GF-D8 (cell line): ENCODE measurements at regions not wholly inside any gene's neighbourhood (a gene's known extent, or its start where the extent isn't known, plus 50 kb on each side); places are given as distances from the start of the nearest gene placed in this dataset.

Experiments used
- DNase-seq: peaks from one replicate; lab custom pipeline; 2025; lab: John Stamatoyannopoulos, UW

- DNase-seq, result no peak
These were observed 105.1 kb downstream of the TRMT11 start for GRCh38 chr6:126091466-126091865.

GRCh38 chr6:126093108-126093507 is 106.8 kb downstream of the TRMT11 start:
- no peak for DNase-seq

GRCh38 chr6:126094411-126094810 is 108.1 kb downstream of the TRMT11 start:
- DNase-seq, result peak; percentile 71

- no peak for DNase-seq
These were observed 114.0 kb downstream of the TRMT11 start for GRCh38 chr6:126100386-126100785.

- no peak for DNase-seq
These were observed 116.0 kb downstream of the TRMT11 start for GRCh38 chr6:126102358-126102757.

GRCh38 chr6:126103993-126104392 is 117.7 kb downstream of the TRMT11 start:
- DNase-seq, result no peak

GRCh38 chr6:126107475-126108166 is 121.3 kb downstream of the TRMT11 start:
- no peak for DNase-seq

- no peak for DNase-seq
These were observed 124.4 kb downstream of the TRMT11 start for GRCh38 chr6:126110512-126111270.

GRCh38 chr6:126111327-126111726 is 125.0 kb downstream of the TRMT11 start:
- no peak for DNase-seq

- no peak for DNase-seq
These were observed 125.9 kb downstream of the TRMT11 start for GRCh38 chr6:126112171-126112632.

GRCh38 chr6:126113261-126113660 is 126.9 kb downstream of the TRMT11 start:
- no peak for DNase-seq

GRCh38 chr6:126117251-126117650 is 130.9 kb downstream of the TRMT11 start:
- no peak for DNase-seq

- DNase-seq, result no peak
These were observed 131.9 kb downstream of the TRMT11 start for GRCh38 chr6:126118058-126118755.

- no peak for DNase-seq
These were observed 132.6 kb downstream of the TRMT11 start for GRCh38 chr6:126118936-126119335.

- no peak for DNase-seq
These were observed 136.9 kb downstream of the TRMT11 start for GRCh38 chr6:126123226-126123625.

GRCh38 chr6:126127659-126128058 is 141.3 kb downstream of the TRMT11 start:
- no peak for DNase-seq

GRCh38 chr6:126131246-126131645 is 144.9 kb downstream of the TRMT11 start:
- DNase-seq, result no peak

GRCh38 chr6:126133984-126134383 is 147.6 kb downstream of the TRMT11 start:
- no peak for DNase-seq

- no peak for DNase-seq
These were observed 148.2 kb downstream of the TRMT11 start for GRCh38 chr6:126134491-126134890.

- no peak for DNase-seq
These were observed 153.7 kb downstream of the TRMT11 start for GRCh38 chr6:126140015-126140414.

GRCh38 chr6:126143761-126144251 is 157.5 kb downstream of the TRMT11 start:
- DNase-seq, result no peak

- DNase-seq, result no peak
These were observed 159.0 kb downstream of the TRMT11 start for GRCh38 chr6:126145351-126145750.
